Testis (tissue), 2 donors: ENCODE measurements at regions not wholly inside any gene's neighbourhood (a gene's known extent, or its start where the extent isn't known, plus 50 kb on each side); places are given as distances from the start of the nearest gene placed in this dataset.

Experiments
- DNase-seq: peaks from one replicate; pipeline ENCODE4 v3.0.0-alpha.2; 2019
- H3K27ac ChIP-seq, 2 donors: fragments of 200-600 bp; sonication (generic); one replicate each; pipeline ENCODE4 v1.5.1; 2019
- H3K27me3 ChIP-seq: fragments of 200-600 bp; sonication (generic); one replicate; pipeline ENCODE4 v1.5.1; 2019
- H3K36me3 ChIP-seq: fragments of 200-600 bp; sonication (generic); one replicate; pipeline ENCODE4 v1.5.1; 2017; ENCODE audit warnings: low read depth; ENCODE audit errors: missing control alignments
- H3K4me1 ChIP-seq: fragments of 200-600 bp; sonication (generic); one replicate; pipeline ENCODE4 v1.5.1; 2019
- H3K4me3 ChIP-seq, 2 donors: fragments of 200-600 bp; sonication (generic); one replicate each; pipeline ENCODE4 v1.5.1; 2017 to 2019
- H3K9me3 ChIP-seq: fragments of 200-600 bp; sonication (generic); one replicate; pipeline ENCODE4 v1.5.1; 2017
- POLR2A ChIP-seq: fragments of 450-650 bp; IDR thresholded peaks from one replicate; pipeline ENCODE4 v1.6.1; 2017; ENCODE audit warnings: antibody characterized with exemption, mild to moderate bottlenecking, moderate library complexity
- WGBS, 2 donors: methylation state at CpG; one replicate each; pipeline ENCODE4 v1.1.5; 2018; 5-methylcytosine and 5-hydroxymethylcytosine counted together
- intact Hi-C: fragments of 100-400 bp; cut with DNase I; formaldehyde crosslinking; loops from one replicate; pipeline ENCODE4 v1.15.1; 2023; ENCODE audit warnings: low total_unique reads
- TF ChIP-seq, protein P1 (sequence below), 3 experiments: fragments of 450-650 bp in 2 of 3; fragments of 200-600 bp in 1 of 3; sonication (generic) in 1 of 3; IDR thresholded peaks; one replicate each; pipeline ENCODE4 v1.5.1; 2016 to 2019; ENCODE audit warnings: antibody characterized with exemption in 3 of 3, mild to moderate bottlenecking in 2 of 3, moderate library complexity in 1 of 3

DNA sequence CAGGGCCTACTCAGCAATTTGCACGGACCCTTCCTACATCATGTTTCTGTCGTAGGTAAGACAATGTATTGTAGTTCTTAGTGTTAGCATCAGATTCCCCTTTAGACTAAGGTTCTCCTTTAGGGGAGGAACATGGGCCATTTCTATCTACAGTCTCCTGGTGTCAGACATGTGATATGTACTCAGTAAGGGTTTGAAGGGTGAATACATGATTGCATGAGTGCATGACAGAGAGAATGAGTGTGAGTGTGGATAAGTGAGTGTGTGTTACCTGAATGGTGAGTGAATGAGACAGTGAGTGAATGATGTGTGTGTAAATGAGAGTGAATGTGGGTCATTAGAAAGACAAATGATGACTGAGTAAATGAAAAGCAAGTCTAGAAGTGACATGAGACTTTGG lies 476.8 kb downstream of the HAPSTR1 start:
- no peak overlapping the region for H3K27ac ChIP-seq
- H3K36me3 ChIP-seq: no peaks in the 10 kb centered on the region
- no peak for DNase-seq
- intact Hi-C loops: no loop called here
- no peak for TF ChIP-seq POLR2A
- TF ChIP-seq, protein P1, sequence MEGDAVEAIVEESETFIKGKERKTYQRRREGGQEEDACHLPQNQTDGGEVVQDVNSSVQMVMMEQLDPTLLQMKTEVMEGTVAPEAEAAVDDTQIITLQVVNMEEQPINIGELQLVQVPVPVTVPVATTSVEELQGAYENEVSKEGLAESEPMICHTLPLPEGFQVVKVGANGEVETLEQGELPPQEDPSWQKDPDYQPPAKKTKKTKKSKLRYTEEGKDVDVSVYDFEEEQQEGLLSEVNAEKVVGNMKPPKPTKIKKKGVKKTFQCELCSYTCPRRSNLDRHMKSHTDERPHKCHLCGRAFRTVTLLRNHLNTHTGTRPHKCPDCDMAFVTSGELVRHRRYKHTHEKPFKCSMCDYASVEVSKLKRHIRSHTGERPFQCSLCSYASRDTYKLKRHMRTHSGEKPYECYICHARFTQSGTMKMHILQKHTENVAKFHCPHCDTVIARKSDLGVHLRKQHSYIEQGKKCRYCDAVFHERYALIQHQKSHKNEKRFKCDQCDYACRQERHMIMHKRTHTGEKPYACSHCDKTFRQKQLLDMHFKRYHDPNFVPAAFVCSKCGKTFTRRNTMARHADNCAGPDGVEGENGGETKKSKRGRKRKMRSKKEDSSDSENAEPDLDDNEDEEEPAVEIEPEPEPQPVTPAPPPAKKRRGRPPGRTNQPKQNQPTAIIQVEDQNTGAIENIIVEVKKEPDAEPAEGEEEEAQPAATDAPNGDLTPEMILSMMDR (IDR thresholded peaks at IDR 0.05): no peak
- H3K4me1 ChIP-seq: no peaks in the 10 kb centered on the region
- H3K9me3 ChIP-seq: no peaks in the 10 kb centered on the region
- H3K4me3 ChIP-seq: no peak overlapping the region
- WGBS, 2 donors: 76 to 88% methylated on average over 2 of the region's 2 CpGs
- no peaks in the 10 kb centered on the region for H3K27me3 ChIP-seq

DNA sequence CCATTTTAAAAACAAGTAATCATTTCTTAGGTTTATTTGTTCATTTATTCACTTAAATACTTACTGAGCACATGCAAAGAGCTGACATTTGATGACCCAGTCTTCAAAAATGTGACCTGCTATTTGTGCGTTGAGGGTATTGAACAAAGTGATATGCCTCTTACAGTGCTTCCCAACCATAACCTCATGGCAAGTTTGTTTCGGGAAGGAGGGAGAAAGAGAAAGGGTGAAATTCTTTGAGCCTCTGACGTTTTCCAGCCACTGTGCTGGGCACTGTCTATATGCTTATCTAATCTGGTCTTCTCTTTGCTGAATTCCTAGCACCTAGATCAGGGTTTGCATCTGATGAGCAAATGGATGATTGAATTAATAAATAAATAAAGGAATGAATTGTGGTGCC lies 479.1 kb downstream of the HAPSTR1 start:
- no peaks in the 10 kb centered on the region for H3K27me3 ChIP-seq
- no peak for DNase-seq
- H3K36me3 ChIP-seq: no peaks in the 10 kb centered on the region
- no peak overlapping the region for H3K27ac ChIP-seq
- H3K9me3 ChIP-seq: no peaks in the 10 kb centered on the region
- WGBS, 2 donors: 52 to 72% methylated on average over 3 of the region's 3 CpGs
- TF ChIP-seq, protein P1 (IDR thresholded peaks at IDR 0.05): no peak
- no peak for TF ChIP-seq POLR2A
- intact Hi-C loops: no loop called here
- H3K4me3 ChIP-seq: no peak overlapping the region
- H3K4me1 ChIP-seq: no peaks in the 10 kb centered on the region

DNA sequence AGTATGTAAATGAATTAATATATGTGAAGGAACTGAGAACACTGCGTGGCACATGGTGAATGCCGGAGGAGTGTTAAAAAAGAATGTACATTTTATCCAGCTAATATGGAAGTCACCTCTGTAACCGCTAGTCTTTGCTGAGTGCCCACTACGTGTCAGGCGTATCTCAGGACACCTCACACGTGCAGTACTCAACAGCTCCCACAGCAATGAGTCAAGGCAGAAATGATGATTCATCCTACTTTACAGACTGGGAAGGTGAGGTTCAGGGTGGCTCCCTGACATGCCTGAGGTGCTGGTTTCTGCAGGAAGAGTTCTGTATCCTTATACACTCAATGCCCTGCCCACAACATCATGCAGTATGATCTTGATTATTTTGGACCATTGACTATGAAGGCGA lies 487.0 kb downstream of the HAPSTR1 start:
- no peaks in the 10 kb centered on the region for H3K27me3 ChIP-seq
- 76 to 84% methylated on average over 7 of the region's 7 CpGs for WGBS, 2 donors
- no peaks in the 10 kb centered on the region for H3K36me3 ChIP-seq
- H3K4me3 ChIP-seq: no peak overlapping the region
- no peak for DNase-seq
- no peak overlapping the region for H3K27ac ChIP-seq
- H3K9me3 ChIP-seq: no peaks in the 10 kb centered on the region
- intact Hi-C loops: no loop called here
- no peak for TF ChIP-seq POLR2A
- TF ChIP-seq, protein P1 (IDR thresholded peaks at IDR 0.05): no peak
- H3K4me1 ChIP-seq: no peaks in the 10 kb centered on the region

DNA sequence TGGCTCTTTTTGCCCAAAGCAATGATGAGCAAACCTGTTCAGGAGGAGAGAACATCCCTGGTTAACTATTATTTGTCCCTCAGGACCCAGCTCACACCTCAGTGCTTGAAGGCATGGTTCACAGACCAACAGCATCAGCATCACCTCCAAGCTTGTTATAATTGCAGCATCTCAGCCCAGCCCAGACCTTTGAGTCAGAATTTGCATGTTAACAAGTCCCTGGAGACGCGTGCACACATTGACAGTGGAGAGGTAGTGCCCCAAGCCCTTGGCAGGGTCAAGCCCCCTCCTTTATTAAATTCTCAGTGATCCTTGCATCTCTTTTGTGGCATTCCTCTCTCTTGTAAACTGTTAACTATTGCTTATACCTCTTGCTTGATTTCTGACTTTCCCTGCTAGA lies 488.6 kb downstream of the HAPSTR1 start:
- Histone ChIP-seq H3K27ac (no peak overlapping the region), H3K4me3 (no peak overlapping the region), H3K36me3 (no peaks in the 10 kb centered on the region), H3K4me1 (no peaks in the 10 kb centered on the region), H3K27me3 (no peaks in the 10 kb centered on the region), H3K9me3 (no peaks in the 10 kb centered on the region)
- 73 to 80% methylated on average over 2 of the region's 2 CpGs for WGBS, 2 donors
- no peak for DNase-seq
- no peak for TF ChIP-seq POLR2A
- TF ChIP-seq, protein P1 (IDR thresholded peaks at IDR 0.05): no peak
- intact Hi-C loops: no loop called here

DNA sequence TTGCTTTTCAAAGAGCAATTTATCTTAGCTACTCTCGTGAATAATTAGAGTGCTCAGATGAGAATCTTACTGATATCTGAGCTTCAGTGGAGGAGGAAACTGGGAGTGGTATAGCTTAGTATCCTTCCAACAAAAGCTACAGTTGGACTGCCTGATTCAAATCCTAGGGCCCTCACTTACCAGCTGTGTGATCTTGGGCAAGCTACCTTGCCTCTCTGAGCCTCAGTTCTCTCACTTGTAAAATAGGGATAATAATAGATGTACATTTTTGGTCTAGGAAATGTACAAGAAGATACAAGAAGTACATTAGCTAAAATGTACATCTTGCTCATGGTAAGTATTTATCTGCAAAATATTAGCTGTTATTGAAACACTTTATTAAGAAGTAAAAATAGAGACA lies 502.0 kb downstream of the HAPSTR1 start:
- H3K4me1 ChIP-seq: no peaks in the 10 kb centered on the region
- H3K27ac ChIP-seq: no peak overlapping the region
- 35 to 42% methylated on average over 1 of the region's 1 CpG for WGBS, 2 donors
- no peak overlapping the region for H3K4me3 ChIP-seq
- H3K36me3 ChIP-seq: no peaks in the 10 kb centered on the region
- no peak for DNase-seq
- H3K27me3 ChIP-seq: no peaks in the 10 kb centered on the region
- intact Hi-C loops: no loop called here
- TF ChIP-seq POLR2A: no peak
- TF ChIP-seq, protein P1 (IDR thresholded peaks at IDR 0.05): no peak
- H3K9me3 ChIP-seq: no peaks in the 10 kb centered on the region
